ENCODE measurements at regions not wholly inside any gene's neighbourhood (a gene's known extent, or its start where the extent isn't known, plus 50 kb on each side); places are given as distances from the start of the nearest gene placed in this dataset.
A peak's percentile ranks its signal among the peaks of the same experiment; 100 is the strongest.

- DNase-seq (ENCODE audit: low read depth), result peak; percentile 14
Observed at GRCh38 chr1:199857108-199857507, 170.4 kb upstream of the NR5A2 start.

DNA sequence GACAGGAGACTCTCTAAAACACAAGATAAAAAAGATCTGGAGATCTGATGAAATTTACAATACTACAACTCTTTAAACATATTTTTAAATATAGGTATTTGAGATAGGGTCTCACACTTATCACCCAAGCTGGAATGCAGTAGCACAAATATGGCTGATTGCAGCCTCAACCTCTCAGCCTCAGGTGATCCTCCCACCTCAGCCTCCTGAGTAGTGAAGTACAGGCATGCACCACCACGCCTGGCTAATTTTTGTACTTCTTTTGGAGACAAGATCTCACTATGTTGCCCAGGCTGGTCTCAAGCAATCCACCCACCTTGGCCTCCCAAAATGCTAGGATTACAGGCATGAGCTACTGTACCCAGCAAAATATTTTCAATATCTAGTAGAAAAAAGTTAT lies 170.0 kb upstream of the NR5A2 start:
- no peak for DNase-seq (ENCODE audit: low read depth)

DNA sequence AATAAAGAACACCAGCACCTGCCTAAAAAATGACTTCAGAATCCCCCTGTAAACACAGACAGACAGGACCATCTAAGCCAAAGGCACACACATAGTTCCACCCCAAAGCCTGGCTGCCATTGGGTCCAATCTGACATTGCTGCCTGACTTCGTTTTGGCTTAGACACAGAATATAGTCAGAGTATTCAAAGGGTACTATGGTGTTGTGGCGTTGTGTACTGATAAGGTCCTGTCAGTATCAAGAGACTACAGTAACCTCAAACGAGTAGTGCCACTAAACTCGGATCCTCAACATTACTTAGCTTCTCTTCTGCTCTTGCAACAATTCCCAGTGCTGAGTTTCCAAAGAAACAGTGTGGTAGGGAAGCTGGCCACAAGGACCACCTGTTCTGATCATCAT lies 169.3 kb upstream of the NR5A2 start:
- no peak for DNase-seq (ENCODE audit: low read depth)

DNA sequence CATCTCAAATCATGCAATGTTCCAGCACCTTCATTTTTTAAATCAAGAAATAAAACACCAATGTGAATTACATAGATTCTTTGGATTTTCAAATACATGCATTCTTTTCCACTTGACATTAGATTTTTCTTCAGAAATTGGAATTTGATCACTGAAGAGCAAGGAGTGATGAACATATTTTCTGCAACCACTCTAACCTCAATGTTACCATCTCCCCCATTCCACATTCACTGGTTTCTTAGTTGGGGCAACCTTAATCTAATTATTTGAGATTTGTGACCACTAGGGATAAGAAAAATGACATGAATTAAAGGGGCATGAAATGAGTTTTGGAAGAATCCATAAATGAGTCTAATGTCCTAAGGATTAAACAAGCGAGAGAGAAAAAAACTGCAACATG lies 168.7 kb upstream of the NR5A2 start:
- DNase-seq (ENCODE audit: low read depth), result no peak

DNA sequence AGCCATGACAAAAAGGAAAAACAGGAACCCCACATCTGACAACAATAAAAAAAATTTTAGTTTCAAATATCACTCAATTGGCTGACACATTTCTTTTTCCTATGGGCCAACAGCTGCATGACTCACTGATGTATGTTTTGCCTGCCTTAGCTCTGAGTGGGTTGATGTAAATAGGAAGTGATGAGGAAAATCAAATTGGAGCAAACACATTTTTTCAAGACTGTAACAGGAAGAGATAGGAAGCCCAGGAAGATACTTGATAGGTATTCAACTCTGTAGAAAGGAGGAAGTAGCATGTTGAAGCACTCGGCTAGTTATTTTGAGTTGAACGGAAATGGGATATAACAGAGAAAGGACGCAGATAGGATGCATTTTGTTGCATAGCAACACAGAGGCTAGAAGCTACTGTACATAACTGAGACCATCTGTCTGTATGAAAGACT lies 168.0 kb upstream of the NR5A2 start:
- peak; percentile 17 for DNase-seq (ENCODE audit: low read depth)

GRCh38 chr1:199861020-199861795 lies 166.3 kb upstream of the NR5A2 start:
- DNase-seq (ENCODE audit: low read depth), result no peak

DNA sequence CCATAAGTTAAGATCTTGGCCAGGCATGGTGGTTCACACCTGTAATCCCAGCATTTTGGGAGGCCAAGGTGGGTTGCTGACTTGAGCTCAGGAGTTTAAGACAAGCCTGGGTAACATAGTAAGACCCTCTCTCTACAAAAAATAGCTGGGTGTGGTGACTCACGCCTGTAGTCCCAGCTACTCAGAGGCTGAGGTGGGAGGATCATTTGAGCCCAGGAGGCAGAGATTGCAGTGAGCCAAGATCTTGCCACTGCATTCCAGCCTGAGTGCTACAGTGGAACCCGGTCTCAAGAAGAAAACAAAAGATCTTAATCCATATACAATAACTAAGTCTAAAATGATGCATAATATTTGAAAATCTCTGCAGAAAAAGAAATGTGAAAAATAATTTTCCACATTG lies 165.5 kb upstream of the NR5A2 start:
- no peak for DNase-seq (ENCODE audit: low read depth)

- no peak for DNase-seq (ENCODE audit: low read depth)
Observed at GRCh38 chr1:199866210-199866617, 161.3 kb upstream of the NR5A2 start.

DNA sequence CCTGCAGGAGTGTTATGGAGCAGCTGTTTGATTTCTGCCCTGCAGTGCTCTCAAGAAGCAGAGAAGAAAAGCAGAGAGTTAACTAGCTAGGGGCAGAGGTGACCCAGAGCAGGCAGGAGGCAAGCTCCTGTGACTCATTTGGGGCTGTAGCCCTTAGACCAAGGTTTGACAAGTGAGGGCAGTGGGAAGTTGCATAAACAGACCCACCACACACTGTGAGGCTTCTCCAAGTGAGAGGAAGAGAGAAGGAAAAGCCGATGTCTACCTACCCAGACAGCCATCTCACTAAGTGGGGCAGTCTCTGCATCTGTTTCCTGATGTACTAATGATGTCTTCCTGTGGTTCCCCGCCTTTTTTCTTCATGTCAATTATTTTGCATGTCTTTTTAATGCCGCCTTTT lies 159.9 kb upstream of the NR5A2 start:
- no peak for DNase-seq (ENCODE audit: low read depth)

- DNase-seq (ENCODE audit: low read depth), result no peak
Observed at GRCh38 chr1:199868777-199869176, 158.7 kb upstream of the NR5A2 start.

GRCh38 chr1:199875337-199875736 lies 152.2 kb upstream of the NR5A2 start:
- no peak for DNase-seq (ENCODE audit: low read depth)

DNA sequence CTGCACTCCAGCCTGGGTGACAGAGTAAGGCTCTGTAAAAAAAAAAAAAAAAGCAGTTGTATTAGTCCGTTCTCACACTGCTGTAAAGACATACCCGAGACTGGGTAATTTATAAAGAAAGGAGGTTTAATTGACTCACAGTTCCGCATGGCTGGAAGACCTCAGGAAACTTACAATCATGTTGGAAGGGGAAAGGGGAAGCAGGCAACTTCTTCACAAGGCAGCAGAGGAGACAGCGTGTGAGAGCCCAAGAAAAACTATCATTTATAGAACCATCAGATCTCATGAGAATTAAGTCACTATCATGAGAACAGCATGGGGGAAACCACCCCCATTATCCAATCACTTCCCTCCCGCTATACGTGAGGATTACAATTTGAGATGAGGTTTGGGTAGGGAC lies 151.7 kb upstream of the NR5A2 start:
- DNase-seq (ENCODE audit: low read depth), result no peak

- no peak for DNase-seq (ENCODE audit: low read depth)
Observed at GRCh38 chr1:199877526-199878384, 149.8 kb upstream of the NR5A2 start.

DNA sequence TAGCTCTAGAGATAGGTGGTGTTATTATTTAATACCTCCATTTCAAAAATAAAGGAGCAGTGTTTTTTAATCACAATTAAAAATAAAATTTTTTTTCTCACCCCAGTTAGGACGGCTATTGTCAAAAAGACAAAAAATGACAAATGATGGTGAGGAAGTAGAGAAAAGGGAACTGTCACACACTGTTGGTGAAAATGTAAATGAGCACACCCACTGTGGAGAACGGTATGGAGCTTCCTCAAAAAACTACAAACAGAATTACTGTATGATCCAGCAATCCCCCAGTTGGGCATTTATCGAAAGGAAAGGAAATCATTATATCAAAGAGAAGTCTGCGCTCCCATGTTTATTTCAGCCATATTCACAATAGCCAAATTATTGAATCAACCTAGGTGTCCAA lies 148.7 kb upstream of the NR5A2 start:
- DNase-seq (ENCODE audit: low read depth), result no peak

DNA sequence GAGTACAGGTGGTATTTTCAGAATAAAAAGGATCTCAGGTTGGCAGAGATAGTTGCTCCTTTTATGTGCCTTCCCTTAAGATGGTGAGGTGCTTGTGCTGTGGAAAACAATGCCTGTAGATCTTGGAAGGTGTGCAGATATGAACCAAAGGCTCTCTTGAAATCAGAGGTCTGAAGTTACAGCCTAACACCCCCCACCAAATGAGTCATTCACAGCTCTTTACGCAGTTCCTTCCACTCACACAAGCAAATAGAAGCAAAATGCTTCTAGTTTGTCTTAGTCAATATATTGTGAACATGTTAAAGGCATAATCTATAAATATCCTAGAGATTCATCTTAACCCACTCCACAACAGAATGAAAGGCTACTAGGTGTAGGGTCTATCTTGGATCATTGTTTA lies 128.9 kb upstream of the NR5A2 start:
- no peak for DNase-seq (ENCODE audit: low read depth)

- no peak for DNase-seq (ENCODE audit: low read depth)
Observed at GRCh38 chr1:199901341-199901740, 126.2 kb upstream of the NR5A2 start.

DNA sequence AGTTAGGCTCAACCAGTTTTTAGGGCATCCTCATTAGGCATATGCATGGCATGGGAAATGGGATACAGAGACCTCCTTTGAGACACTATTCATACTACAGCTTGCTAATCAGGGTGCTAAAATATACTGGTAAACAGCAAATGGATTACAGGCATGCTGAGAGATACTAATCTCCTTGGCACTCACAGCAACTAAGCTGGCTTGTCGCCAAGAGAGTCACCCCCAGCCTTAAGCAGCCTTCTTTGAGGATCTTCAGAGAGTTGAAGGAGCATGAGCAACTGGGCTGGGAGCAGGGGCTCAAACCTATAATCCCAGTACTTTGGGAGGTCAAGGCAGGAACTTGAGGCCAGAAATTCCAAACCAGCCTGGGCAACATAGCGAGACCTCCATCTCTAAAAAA lies 120.1 kb upstream of the NR5A2 start:
- DNase-seq (ENCODE audit: low read depth), result no peak

DNA sequence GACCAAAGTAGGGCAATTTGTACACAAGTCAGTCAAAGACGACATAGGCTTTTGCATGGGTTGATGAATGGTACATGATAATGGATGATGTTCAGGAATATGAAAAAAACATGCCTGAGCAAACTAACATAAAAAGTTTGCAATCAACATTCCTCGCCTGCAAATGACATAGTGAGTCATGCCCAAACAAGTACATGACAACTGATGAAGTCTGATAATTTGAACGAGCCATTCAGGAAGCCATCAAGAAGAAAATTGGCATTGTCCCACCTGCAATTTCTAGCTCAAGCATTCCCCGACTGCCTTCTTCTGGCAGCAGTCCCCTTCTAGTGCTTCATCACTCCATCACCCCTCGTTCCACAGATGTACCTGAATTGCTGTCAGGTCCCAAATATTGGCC lies 118.4 kb upstream of the NR5A2 start:
- DNase-seq (ENCODE audit: low read depth), result no peak

DNA sequence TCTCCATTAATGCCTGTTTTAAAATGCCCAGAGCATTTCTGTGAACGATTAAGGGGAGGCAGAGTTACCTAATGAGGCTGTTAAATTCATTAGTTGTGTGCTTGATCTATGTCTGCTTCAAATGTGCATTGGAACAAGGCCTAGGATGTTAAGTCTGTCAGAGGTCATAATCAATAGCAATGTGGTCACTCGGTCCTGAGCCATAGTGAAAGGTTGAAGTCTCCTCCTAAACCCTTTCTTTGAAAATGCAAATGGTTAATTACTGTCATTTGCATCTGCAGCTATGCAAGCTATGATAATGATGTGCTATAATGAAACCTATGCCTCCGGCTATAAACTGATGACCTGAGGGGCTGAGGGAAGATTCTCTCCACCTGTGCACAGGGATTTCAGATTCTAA lies 114.2 kb upstream of the NR5A2 start:
- DNase-seq (ENCODE audit: low read depth), result no peak

DNA sequence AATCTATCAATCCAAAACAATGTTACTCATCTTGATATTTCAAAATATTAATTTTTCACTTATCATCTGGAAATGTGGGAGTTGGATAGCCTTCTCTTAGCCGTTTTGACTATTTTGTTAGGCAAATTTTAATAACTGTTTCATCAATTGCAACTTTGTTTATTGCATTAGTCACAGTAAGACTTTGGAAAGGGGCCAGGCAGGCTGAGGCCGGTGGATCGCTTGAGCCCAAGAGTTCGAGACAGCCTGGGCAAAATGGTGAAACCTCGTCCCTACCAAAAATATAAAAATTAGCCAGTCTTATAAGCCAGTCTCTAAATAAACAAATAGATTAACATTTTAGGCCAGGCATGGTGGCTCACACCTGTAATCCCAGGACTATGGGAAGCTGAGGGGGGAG lies 113.0 kb upstream of the NR5A2 start:
- no peak for DNase-seq (ENCODE audit: low read depth)

DNA sequence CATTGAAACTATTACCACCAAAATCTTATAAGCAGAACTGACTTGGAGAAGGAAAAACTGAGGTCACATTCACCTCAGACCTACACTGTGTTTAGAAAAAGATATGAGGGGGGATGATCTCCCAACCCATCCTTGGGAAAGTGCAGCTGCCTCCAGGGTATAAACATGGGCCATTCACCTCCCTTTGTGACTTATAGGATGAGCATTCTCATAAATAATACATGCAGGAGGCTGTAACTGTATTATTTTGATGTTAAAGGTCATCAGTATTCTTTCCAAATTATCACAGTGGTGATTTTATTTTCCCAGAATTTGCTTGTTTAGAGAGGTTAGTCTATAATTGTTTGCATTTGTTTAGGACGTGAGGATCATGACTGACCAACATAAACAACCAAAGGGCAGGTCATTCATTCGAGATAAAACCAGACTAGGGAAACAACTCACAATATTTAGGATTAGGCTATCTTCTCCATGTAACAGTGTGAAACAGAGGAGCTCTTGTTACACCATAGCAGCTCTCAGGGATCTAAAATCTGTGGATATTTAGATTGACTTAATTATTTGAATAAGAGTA lies 109.2 kb upstream of the NR5A2 start:
- no peak for DNase-seq (ENCODE audit: low read depth)

DNA sequence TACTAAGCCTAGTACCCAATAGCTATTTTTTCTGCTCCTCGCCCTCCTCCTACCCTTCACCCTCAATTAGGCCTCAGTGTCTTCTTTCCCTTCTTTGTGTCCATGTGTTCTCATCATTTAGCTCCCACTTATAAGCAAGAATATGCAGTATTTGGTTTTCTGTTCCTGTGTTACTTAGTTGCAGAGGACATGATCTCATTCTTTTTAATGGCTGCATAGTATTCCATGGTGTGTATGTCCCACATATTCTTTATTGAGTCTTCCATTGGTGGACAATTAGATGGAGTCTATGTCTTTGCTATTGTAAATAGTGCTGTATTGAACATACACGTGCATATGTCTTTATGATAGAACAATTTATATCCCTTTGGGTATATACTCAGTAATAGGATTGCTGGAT lies 106.9 kb upstream of the NR5A2 start:
- DNase-seq (ENCODE audit: low read depth), result no peak

GRCh38 chr1:199929556-199929955 lies 98.0 kb upstream of the NR5A2 start:
- DNase-seq (ENCODE audit: low read depth), result no peak

Measured in HS-27A (cell line).